OCI-LY3 (cell line): ENCODE measurements at regions not wholly inside any gene's neighbourhood (a gene's known extent, or its start where the extent isn't known, plus 50 kb on each side); places are given as distances from the start of the nearest gene placed in this dataset.
"Not testable (repeated sequence)": the region's sequence is repeated elsewhere in the genome, so short reads cannot be mapped to it uniquely, and the experiment has no call there.

ENCODE experiments used
- H2AFZ ChIP-seq: fragments of 200-600, 300-600 bp; shearing (Covaris generic); 2 replicates; pipeline ENCODE4 v1.6.0; 2014; ENCODE audit warnings: antibody characterized with exemption, low read depth, low read length
- H3K27ac ChIP-seq: fragments of 200-600, 300-600 bp; sonication (generic); 2 replicates; pipeline ENCODE4 v1.5.1; 2014; ENCODE audit warnings: mild to moderate bottlenecking, low read length, moderate library complexity, mixed read lengths
- H3K27me3 ChIP-seq: fragments of 200-600, 300-600 bp; sonication (generic); 2 replicates; pipeline ENCODE4 v1.6.1; 2014; ENCODE audit warnings: low read depth, low read length, mixed read lengths
- H3K36me3 ChIP-seq: fragments of 200-600, 300-600 bp; sonication (generic); replicated peaks from 2 replicates; pipeline ENCODE3; 2014; ENCODE audit warnings: low read depth, low read length, mixed read lengths
- H3K4me1 ChIP-seq: fragments of 300-600, 200-600 bp; sonication (generic); 2 replicates; pipeline ENCODE4 v1.6.1; 2014; ENCODE audit warnings: low read length, mixed read lengths
- H3K4me2 ChIP-seq: fragments of 200-600, 300-600 bp; sonication (generic); 2 replicates; pipeline ENCODE4 v1.6.1; 2014; ENCODE audit warnings: low read length, mixed read lengths
- H3K4me3 ChIP-seq: fragments of 300-600, 200-600 bp; sonication (generic); 2 replicates; pipeline ENCODE4 v1.5.1; 2014; ENCODE audit warnings: antibody characterized with exemption, mild to moderate bottlenecking, low read length, moderate library complexity
- H3K79me2 ChIP-seq: fragments of 300-600, 200-600 bp; shearing (Covaris generic); 2 replicates; pipeline ENCODE4 v1.6.1; 2014; ENCODE audit warnings: mild to moderate bottlenecking, low read length, mixed read lengths
- H3K9ac ChIP-seq: fragments of 300-600, 200-600 bp; shearing (Covaris generic); 2 replicates; pipeline ENCODE4 v1.6.0; 2014; ENCODE audit warnings: mild to moderate bottlenecking, low read length, moderate library complexity
- H3K9me3 ChIP-seq: fragments of 200-600, 300-600 bp; shearing (Covaris generic); 2 replicates; pipeline ENCODE4 v1.6.1; 2014; ENCODE audit warnings: low read length, mixed read lengths; ENCODE audit not compliant: insufficient read depth
- H4K20me1 ChIP-seq: fragments of 200-600, 300-600 bp; sonication (generic); 2 replicates; pipeline ENCODE4 v1.6.1; 2016; ENCODE audit warnings: low read length, mixed read lengths; ENCODE audit not compliant: insufficient read depth
- CTCF ChIP-seq: fragments of 200-600, 300-600 bp; sonication (generic); IDR thresholded peaks from 2 replicates; pipeline ENCODE4 v1.5.1; 2014; ENCODE audit warnings: antibody characterized with exemption, low read length, low read depth
- EZH2phosphoT487 ChIP-seq: fragments of 200-600 bp; shearing (Covaris generic); IDR thresholded peaks from 2 replicates; pipeline ENCODE4 v1.6.1; 2018; ENCODE audit warnings: antibody characterized with exemption, mixed run types, low read depth

DNA sequence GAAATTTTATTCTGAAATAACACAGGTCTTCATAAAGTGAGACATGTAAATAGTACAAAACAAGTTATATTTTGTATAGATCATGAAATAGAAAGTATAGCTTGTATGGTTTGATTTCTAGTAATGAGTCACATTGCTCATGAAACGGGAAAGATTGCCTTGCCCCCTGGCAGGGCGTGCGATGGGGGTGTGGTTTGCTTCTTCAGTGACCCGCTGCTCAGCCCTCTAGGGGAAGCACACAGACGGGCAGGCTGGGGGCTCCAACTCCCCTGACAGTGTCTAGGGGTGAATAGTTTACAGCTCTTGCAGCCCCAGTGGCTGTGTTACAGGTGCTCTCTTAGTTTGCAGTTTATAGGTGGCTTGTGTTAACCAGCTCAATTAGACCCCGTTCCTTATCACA, 170.5 kb upstream of the RGS17 start:
- no peak overlapping the region for H3K4me3 ChIP-seq
- H3K27me3 ChIP-seq = no peaks in the 10 kb centered on the region
- no peak for TF ChIP-seq CTCF
- TF ChIP-seq EZH2phosphoT487 = no peak
- no peak overlapping the region for H3K27ac ChIP-seq
- H2AFZ ChIP-seq = no peak overlapping the region
- H3K9me3 ChIP-seq = no peaks in the 10 kb centered on the region
- H3K4me2 ChIP-seq = no peak overlapping the region
- H3K4me1 ChIP-seq = no peaks in the 10 kb centered on the region
- no peaks in the 10 kb centered on the region for H4K20me1 ChIP-seq
- H3K79me2 ChIP-seq = no peaks in the 10 kb centered on the region
- no peaks in the 10 kb centered on the region for H3K36me3 ChIP-seq
- no peak overlapping the region for H3K9ac ChIP-seq

DNA sequence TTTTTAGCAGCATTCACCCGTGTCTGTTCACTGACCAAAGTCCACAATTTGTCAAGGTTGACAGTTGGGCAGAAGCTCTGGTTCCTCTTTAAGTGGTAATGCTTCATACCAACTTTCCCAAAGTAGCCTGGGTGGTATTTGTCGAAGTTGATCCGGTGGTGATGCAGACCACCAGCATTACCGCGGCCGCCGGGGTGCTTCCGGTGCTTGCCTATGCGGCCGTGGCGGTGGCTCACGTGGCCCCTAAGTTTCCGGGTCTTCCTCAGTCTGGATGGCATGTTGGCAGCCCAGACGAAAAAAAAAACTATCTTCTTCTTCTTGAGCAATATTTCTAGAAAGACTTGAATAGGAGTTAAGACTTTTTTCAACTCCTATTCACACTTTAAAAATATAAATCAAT, 151.4 kb upstream of the RGS17 start:
- H3K9me3 ChIP-seq, H3K27ac ChIP-seq, H3K79me2 ChIP-seq, H2AFZ ChIP-seq, H3K4me3 ChIP-seq, H3K9ac ChIP-seq, H3K36me3 ChIP-seq, H3K4me1 ChIP-seq, H3K4me2 ChIP-seq, H4K20me1 ChIP-seq, H3K27me3 ChIP-seq: not testable (repeated sequence)

- Histone ChIP-seq H3K4me2 (no peak overlapping the region), H3K27ac (no peak overlapping the region), H3K9ac (no peak overlapping the region), H3K36me3 (no peaks in the 10 kb centered on the region), H2AFZ (no peak overlapping the region), H3K4me3 (no peak overlapping the region), H3K4me1 (no peaks in the 10 kb centered on the region), H4K20me1 (no peaks in the 10 kb centered on the region), H3K79me2 (no peaks in the 10 kb centered on the region), H3K9me3 (no peaks in the 10 kb centered on the region), H3K27me3 (no peaks in the 10 kb centered on the region)
- TF ChIP-seq EZH2phosphoT487 (no peak), CTCF (no peak)
Observed at GRCh38 chr6:153275997-153276396, 144.9 kb upstream of the RGS17 start.

DNA sequence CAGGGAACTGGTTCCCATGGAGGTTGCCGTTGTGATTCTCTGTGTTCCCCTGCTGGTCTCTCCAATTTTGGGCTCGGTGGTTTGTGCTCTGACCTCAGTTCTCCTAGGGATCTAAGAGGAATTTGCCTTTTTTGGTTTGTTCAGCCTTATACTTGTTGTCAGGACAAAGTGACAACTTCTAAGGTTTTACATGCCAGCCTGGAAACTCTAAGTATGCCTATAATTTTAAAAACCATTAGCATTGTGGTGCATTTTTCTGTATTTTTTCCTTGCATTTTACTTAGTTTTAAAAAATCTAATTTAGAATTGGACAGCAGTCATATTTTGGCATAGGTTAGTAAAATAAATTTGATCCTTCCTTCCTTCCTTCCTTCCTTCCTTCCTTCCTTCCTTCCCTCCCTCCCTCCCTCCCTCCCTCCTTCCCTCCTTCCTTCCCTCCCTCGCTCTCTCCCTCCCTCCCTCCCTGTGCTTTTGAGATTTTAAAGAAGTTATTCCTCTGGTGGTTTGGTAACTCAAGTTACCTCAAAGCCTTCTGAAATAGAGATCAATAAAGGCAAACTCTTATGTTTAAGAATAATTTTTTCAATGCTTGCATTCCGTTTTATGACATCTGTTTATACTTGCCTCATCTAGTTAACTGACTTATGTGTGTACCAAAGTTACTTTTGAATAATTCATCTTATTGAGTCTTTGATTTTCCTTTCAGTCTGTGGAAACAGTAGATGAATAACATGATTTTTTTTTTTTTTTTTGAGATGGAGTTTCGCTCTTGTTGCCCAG, 141.3 kb upstream of the RGS17 start:
- no peak overlapping the region for H2AFZ ChIP-seq
- H3K9ac ChIP-seq = no peak overlapping the region
- H3K79me2 ChIP-seq = no peaks in the 10 kb centered on the region
- TF ChIP-seq EZH2phosphoT487 (no peak), CTCF (no peak)
- H3K9me3 ChIP-seq = no peaks in the 10 kb centered on the region
- no peaks in the 10 kb centered on the region for H3K4me1 ChIP-seq
- no peak overlapping the region for H3K4me2 ChIP-seq
- H3K27me3 ChIP-seq = no peaks in the 10 kb centered on the region
- H3K4me3 ChIP-seq = no peak overlapping the region
- no peak overlapping the region for H3K27ac ChIP-seq
- no peaks in the 10 kb centered on the region for H4K20me1 ChIP-seq
- no peaks in the 10 kb centered on the region for H3K36me3 ChIP-seq
